Natural killer cell (primary cell): ENCODE measurements at regions not wholly inside any gene's neighbourhood (a gene's known extent, or its start where the extent isn't known, plus 50 kb on each side); places are given as distances from the start of the nearest gene placed in this dataset.

Source experiments
- ATAC-seq, 3 donors: fragments of 150-1000 bp in 2 of 3; fragments of 200-7000 bp in 1 of 3; cut with Tn5 transposase; 1 replicate in 1 of 3; 2 replicates in 2 of 3; pipeline ENCODE4 v1.10.0; 2021; ENCODE audit warnings: mild to moderate bottlenecking in 2 of 3, moderate library complexity in 2 of 3
- DNase-seq, 2 donors: peaks; one replicate each; pipeline versions ENCODE4 v3.0.0 to v3.0.0-alpha.2; 2013 to 2021; ENCODE audit warnings: mixed read lengths in 1 of 2
- H3K27ac ChIP-seq: one replicate; pipeline ENCODE4 v1.5.1; 2013; ENCODE audit warnings: mild to moderate bottlenecking, low read length
- H3K27me3 ChIP-seq: one replicate; pipeline ENCODE4 v1.6.1; 2013; ENCODE audit warnings: low read length; ENCODE audit not compliant: control insufficient read depth, insufficient read depth
- H3K36me3 ChIP-seq: one replicate; pipeline ENCODE4 v1.6.1; 2013; ENCODE audit warnings: low read length; ENCODE audit not compliant: control insufficient read depth, insufficient read depth
- H3K4me1 ChIP-seq: one replicate; pipeline ENCODE4 v1.6.1; 2013; ENCODE audit warnings: low read length; ENCODE audit not compliant: control insufficient read depth, insufficient read depth
- H3K4me3 ChIP-seq: one replicate; pipeline ENCODE4 v1.5.1; 2013; ENCODE audit warnings: low read length
- H3K9me3 ChIP-seq: one replicate; pipeline ENCODE4 v1.6.1; 2013; ENCODE audit warnings: low read length; ENCODE audit not compliant: control insufficient read depth, insufficient read depth
- H3K27ac Mint-ChIP-seq, 2 donors: one replicate each; pipeline ENCODE4 v1.8.0; 2022; ENCODE audit warnings: mild to moderate bottlenecking in 2 of 2, mixed read lengths in 2 of 2, moderate library complexity in 1 of 2
- H3K27me3 Mint-ChIP-seq, 2 donors: one replicate each; pipeline ENCODE4 v1.8.0; 2022; ENCODE audit warnings: low read depth in 2 of 2, mixed read lengths in 2 of 2
- H3K36me3 Mint-ChIP-seq: one replicate; pipeline ENCODE4 v1.8.0; 2022; ENCODE audit warnings: mixed read lengths
- H3K4me1 Mint-ChIP-seq, 2 donors: one replicate each; pipeline ENCODE4 v1.8.0; 2022; ENCODE audit warnings: mixed read lengths in 2 of 2
- H3K4me3 Mint-ChIP-seq: one replicate; pipeline ENCODE4 v1.8.0; 2022; ENCODE audit warnings: mild to moderate bottlenecking, moderate library complexity, mixed read lengths
- H3K9me3 Mint-ChIP-seq, 2 donors: one replicate each; pipeline ENCODE4 v1.8.0; 2022; ENCODE audit warnings: mixed read lengths in 2 of 2
- WGBS: methylation state at CpG from one replicate; pipeline ENCODE4 v1.1.7; 2013; ENCODE audit warnings: missing lambda C conversion rate; ENCODE audit not compliant: insufficient coverage; 5-methylcytosine and 5-hydroxymethylcytosine counted together
- intact Hi-C: fragments of 100-400 bp; cut with micrococcal nuclease; formaldehyde crosslinking; loops from one replicate; pipeline ENCODE4 v1.14.2; 2022
- TF ChIP-seq, protein P1 (sequence below): fragments of 200-600 bp; IDR thresholded peaks from one replicate; pipeline ENCODE4 v1.8.0; 2022; ENCODE audit warnings: antibody characterized with exemption

DNA sequence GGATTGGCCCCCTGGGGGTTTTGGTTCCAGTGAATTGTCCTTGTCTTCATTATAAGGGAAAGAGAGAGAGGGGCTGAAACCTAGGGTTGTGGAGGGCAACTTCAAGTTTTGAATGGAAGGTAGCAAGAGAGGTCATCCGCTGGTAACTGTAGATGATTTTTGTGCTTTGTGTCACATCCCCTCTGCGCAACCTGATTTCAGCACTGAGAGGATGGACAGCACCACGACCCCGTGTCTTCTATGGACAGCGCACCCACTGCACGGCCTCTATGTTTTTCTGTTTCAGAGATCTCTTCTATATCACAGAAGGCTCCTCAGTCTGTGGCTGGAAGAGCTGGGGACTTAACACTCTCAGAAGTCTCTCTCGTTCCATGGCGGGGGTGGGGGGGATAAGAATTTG, 127.0 kb upstream of the RPH3A start:
- no peaks in the 10 kb centered on the region for H3K9me3 ChIP-seq
- Mint-ChIP-seq H3K4me3 (no peak overlapping the region), H3K4me1 (peaks cover 0 to 6% of the 10 kb centered on the region in 2 donors), H3K9me3 (peaks cover 0 to 5% of the 10 kb centered on the region in 2 donors), H3K27ac (no peak overlapping the region), H3K36me3 (no peaks in the 10 kb centered on the region), H3K27me3 (peaks cover 9 to 20% of the 10 kb centered on the region in 2 donors)
- ATAC-seq (peak in 1 of 3 donors; percentile 37), DNase-seq (peak in 1 of 2 donors; percentile 13)
- no peak overlapping the region for H3K27ac ChIP-seq
- TF ChIP-seq, protein P1, sequence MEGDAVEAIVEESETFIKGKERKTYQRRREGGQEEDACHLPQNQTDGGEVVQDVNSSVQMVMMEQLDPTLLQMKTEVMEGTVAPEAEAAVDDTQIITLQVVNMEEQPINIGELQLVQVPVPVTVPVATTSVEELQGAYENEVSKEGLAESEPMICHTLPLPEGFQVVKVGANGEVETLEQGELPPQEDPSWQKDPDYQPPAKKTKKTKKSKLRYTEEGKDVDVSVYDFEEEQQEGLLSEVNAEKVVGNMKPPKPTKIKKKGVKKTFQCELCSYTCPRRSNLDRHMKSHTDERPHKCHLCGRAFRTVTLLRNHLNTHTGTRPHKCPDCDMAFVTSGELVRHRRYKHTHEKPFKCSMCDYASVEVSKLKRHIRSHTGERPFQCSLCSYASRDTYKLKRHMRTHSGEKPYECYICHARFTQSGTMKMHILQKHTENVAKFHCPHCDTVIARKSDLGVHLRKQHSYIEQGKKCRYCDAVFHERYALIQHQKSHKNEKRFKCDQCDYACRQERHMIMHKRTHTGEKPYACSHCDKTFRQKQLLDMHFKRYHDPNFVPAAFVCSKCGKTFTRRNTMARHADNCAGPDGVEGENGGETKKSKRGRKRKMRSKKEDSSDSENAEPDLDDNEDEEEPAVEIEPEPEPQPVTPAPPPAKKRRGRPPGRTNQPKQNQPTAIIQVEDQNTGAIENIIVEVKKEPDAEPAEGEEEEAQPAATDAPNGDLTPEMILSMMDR, result no peak
- no peaks in the 10 kb centered on the region for H3K36me3 ChIP-seq
- peaks cover 3% of the 10 kb centered on the region for H3K4me1 ChIP-seq
- no peak overlapping the region for H3K4me3 ChIP-seq
- 43% methylated on average over 8 of the region's 8 CpGs for WGBS
- intact Hi-C loops, result no loop called here
- no peaks in the 10 kb centered on the region for H3K27me3 ChIP-seq

DNA sequence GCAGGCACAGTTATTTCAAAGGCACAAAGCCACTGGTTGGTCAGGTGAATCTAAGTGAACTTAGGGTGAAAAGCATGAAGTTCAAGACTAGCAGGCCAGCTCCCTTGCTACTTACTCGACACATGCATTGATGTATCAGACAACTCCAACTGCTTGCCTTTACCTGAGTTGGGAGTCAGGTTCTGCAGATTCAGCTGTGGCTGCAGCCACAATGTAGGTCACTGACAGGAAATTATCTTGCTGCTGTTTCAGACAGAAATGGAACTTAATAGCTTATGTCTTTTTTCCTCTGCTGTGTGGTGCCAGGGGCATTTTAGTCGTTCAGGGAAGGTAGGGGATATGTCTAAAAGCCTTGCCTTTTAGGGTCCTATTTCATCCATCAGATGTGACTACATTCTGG, 125.6 kb upstream of the RPH3A start:
- no peak for ATAC-seq
- intact Hi-C loops, result no loop called here
- peaks cover 9 to 20% of the 10 kb centered on the region in 2 donors for H3K27me3 Mint-ChIP-seq
- H3K4me1 Mint-ChIP-seq, result peaks cover 0 to 6% of the 10 kb centered on the region in 2 donors
- H3K9me3 Mint-ChIP-seq, result peaks cover 0 to 5% of the 10 kb centered on the region in 2 donors
- TF ChIP-seq, protein P1, result no peak
- H3K27ac Mint-ChIP-seq, result no peak overlapping the region
- Histone ChIP-seq H3K4me1 (peaks cover 3% of the 10 kb centered on the region), H3K9me3 (no peaks in the 10 kb centered on the region), H3K4me3 (no peak overlapping the region), H3K27ac (no peak overlapping the region), H3K36me3 (no peaks in the 10 kb centered on the region), H3K27me3 (no peaks in the 10 kb centered on the region)
- H3K36me3 Mint-ChIP-seq, result no peaks in the 10 kb centered on the region
- DNase-seq, result peak in 1 of 2 donors; percentile 9
- no peak overlapping the region for H3K4me3 Mint-ChIP-seq
- 58% methylated on average over 2 of the region's 2 CpGs for WGBS

DNA sequence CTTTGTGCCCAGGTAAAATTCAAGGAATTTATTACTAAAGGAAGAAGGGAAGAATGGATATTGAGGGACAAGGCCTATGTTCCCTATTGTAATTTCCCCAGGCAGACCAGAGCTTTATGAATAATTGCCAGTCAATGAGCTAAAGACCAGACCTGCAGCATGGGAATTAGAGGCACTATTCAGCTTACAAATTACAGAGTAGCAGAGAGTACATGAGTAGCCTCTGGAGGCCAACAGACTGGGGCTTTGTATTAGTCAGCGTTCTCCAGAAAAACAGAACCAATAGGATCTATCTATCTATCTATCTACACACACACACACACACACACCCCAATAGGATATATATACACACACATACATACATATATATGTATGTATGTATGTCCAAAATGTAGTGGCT, 120.0 kb upstream of the RPH3A start:
- Histone ChIP-seq H3K27ac (no peak overlapping the region), H3K27me3 (no peaks in the 10 kb centered on the region), H3K4me1 (peaks cover 3% of the 10 kb centered on the region), H3K36me3 (no peaks in the 10 kb centered on the region), H3K9me3 (no peaks in the 10 kb centered on the region), H3K4me3 (no peak overlapping the region)
- Mint-ChIP-seq H3K27ac (no peak overlapping the region), H3K36me3 (no peaks in the 10 kb centered on the region), H3K4me1 (peaks cover 0 to under 1% of the 10 kb centered on the region in 2 donors), H3K27me3 (peaks cover 9 to 39% of the 10 kb centered on the region in 2 donors), H3K9me3 (no peaks in the 10 kb centered on the region), H3K4me3 (no peak overlapping the region)
- intact Hi-C loops, result no loop called here
- no CpG with 5 or more reads among the region's 1 CpG for WGBS
- DNase-seq, result no peak
- TF ChIP-seq, protein P1, result no peak
- no peak for ATAC-seq

DNA sequence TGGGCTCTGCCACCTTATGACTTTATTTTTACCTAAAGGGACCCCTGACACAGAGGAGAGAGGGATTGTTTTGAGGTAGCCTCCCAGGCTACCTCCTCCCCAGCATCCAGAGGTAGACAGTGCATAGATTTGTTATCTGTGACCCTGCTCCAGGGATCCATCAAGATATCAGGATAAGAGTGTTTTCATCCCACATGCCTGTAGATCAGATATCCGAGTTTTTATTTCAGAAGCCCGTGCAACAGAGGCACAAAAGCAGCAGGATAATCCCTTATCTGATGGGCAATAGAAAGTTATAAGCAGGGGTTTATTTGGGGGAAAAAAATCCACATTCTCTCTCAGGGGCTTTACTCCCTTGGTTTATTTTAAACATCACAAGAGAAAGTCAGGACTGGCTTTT, 117.0 kb upstream of the RPH3A start:
- Histone ChIP-seq H3K36me3 (no peaks in the 10 kb centered on the region), H3K27me3 (no peaks in the 10 kb centered on the region), H3K9me3 (no peaks in the 10 kb centered on the region), H3K4me1 (no peaks in the 10 kb centered on the region), H3K4me3 (no peak overlapping the region), H3K27ac (no peak overlapping the region)
- ATAC-seq (no peak), DNase-seq (no peak)
- Mint-ChIP-seq H3K27ac (no peak overlapping the region), H3K4me1 (no peaks in the 10 kb centered on the region), H3K9me3 (no peaks in the 10 kb centered on the region), H3K4me3 (no peak overlapping the region), H3K27me3 (peaks cover 18 to 29% of the 10 kb centered on the region in 2 donors), H3K36me3 (no peaks in the 10 kb centered on the region)
- 65% methylated on average over 2 of the region's 2 CpGs for WGBS
- intact Hi-C loops, result no loop called here
- TF ChIP-seq, protein P1, result no peak
